ENCODE measurements at regions not wholly inside any gene's neighbourhood (a gene's known extent, or its start where the extent isn't known, plus 50 kb on each side); places are given as distances from the start of the nearest gene placed in this dataset.

GRCh38 chr15:100713163-100713867 is 110.9 kb downstream of the ASB7 start:
- TF ChIP-seq CTCF (tag by site-specific recombination; IDR thresholded peaks at IDR 0.05) (no peak), ZFP41 (tag by site-specific recombination; IDR thresholded peaks at IDR 0.05; ENCODE audit: borderline replicate concordance) (no peak), ZBTB21 (tag by site-specific recombination; IDR thresholded peaks at IDR 0.05) (no peak), ZNF544 (tag by site-specific recombination; IDR thresholded peaks at IDR 0.05) (no peak), ZNF121 (tag by site-specific recombination; IDR thresholded peaks at IDR 0.05) (no peak), MEIS1 (CRISPR knock-in tag; IDR thresholded peaks at IDR 0.05; ENCODE audit: borderline replicate concordance) (no peak), TSHZ1 (tag by site-specific recombination; IDR thresholded peaks at IDR 0.05; ENCODE audit: borderline replicate concordance) (no peak), ZNF280D (tag by site-specific recombination; IDR thresholded peaks at IDR 0.05) (no peak), KLF16 (tag by site-specific recombination; IDR thresholded peaks at IDR 0.05) (no peak), ZFP37 (tag by site-specific recombination; IDR thresholded peaks at IDR 0.05) (no peak), ZBTB49 (tag by site-specific recombination; IDR thresholded peaks at IDR 0.05; ENCODE audit: low read depth) (no peak), REST (tag by site-specific recombination; IDR thresholded peaks at IDR 0.05) (no peak)

Measured in HEK293 (cell line).